ENCODE measurements at regions not wholly inside any gene's neighbourhood (a gene's known extent, or its start where the extent isn't known, plus 50 kb on each side); places are given as distances from the start of the nearest gene placed in this dataset.

DNA sequence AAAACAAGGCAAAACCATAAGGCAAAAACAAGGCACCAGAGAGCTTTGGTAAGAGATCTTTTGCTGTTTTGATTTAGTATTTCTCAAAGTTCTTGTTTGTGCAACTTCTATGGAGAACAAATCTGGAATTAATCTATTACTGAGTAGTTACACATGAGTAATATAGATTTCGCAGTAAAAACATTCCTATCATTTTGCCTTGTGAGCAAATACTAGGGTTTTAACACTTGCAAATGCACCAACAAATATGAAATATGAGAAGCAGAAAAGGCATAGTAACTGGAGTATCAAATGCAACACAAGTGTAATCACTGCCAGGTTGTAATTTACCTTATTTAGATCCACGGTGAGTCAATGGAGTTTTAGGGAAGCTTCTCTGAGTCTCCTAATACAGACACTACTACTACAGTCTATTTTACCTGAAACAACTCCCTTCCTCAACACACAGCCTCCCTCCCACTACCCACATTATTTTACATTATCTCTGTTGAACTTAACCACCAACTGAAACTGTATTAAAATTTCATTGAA, 324.1 kb downstream of the FLRT2 start:
- no peak for TF ChIP-seq POLR2A (IDR thresholded peaks at IDR 0.05)
- TF ChIP-seq CTCF (IDR thresholded peaks at IDR 0.05) = no peak

All from right lobe of liver (tissue), 4 donors.